Activated CD4-positive, alpha-beta T cell treated with anti-CD3 and anti-CD28 coated beads, Interleukin-2, Interleukin-4, amounts not matched to agents 100 ng/mL and 50 ng/mL, durations not matched to agents 16 hours and 8 hours (primary cell): ENCODE measurements at regions not wholly inside any gene's neighbourhood (a gene's known extent, or its start where the extent isn't known, plus 50 kb on each side); places are given as distances from the start of the nearest gene placed in this dataset.

Source experiments
- DNase-seq: peaks from one replicate; pipeline ENCODE4 v3.0.0-alpha.2; 2020; ENCODE audit warnings: low spot score

- no peak for DNase-seq
Measured at GRCh38 chr11:8826139-8826786, 84.7 kb upstream of the AKIP1 start.

- DNase-seq: no peak
Measured at GRCh38 chr11:8826901-8827560, 84.0 kb upstream of the AKIP1 start.

- no peak for DNase-seq
Measured at GRCh38 chr11:8828046-8828445, 82.9 kb upstream of the AKIP1 start.

GRCh38 chr11:8828580-8829361 is 82.2 kb upstream of the AKIP1 start:
- no peak for DNase-seq

GRCh38 chr11:8829556-8829955 is 81.4 kb upstream of the AKIP1 start:
- DNase-seq: no peak

- no peak for DNase-seq
Measured at GRCh38 chr11:8830641-8831040, 80.3 kb upstream of the AKIP1 start.

- no peak for DNase-seq
Measured at GRCh38 chr11:8831861-8832260, 79.1 kb upstream of the AKIP1 start.

GRCh38 chr11:8832571-8833260 is 78.3 kb upstream of the AKIP1 start:
- peak; percentile 26 for DNase-seq

GRCh38 chr11:8833568-8834315 is 77.2 kb upstream of the AKIP1 start:
- no peak for DNase-seq

- no peak for DNase-seq
Measured at GRCh38 chr11:8834379-8834778, 76.6 kb upstream of the AKIP1 start.

GRCh38 chr11:8838248-8838647 is 72.7 kb upstream of the AKIP1 start:
- DNase-seq: no peak

GRCh38 chr11:8839306-8839956 is 71.6 kb upstream of the AKIP1 start:
- DNase-seq: no peak

- no peak for DNase-seq
Measured at GRCh38 chr11:8839957-8840945, 70.7 kb upstream of the AKIP1 start.

- DNase-seq: peak; percentile 12
Measured at GRCh38 chr11:8841899-8842298, 69.1 kb upstream of the AKIP1 start.

- no peak for DNase-seq
Measured at GRCh38 chr11:8858808-8859207, 52.2 kb upstream of the AKIP1 start.
